OCI-LY7 (cell line): ENCODE measurements at regions not wholly inside any gene's neighbourhood (a gene's known extent, or its start where the extent isn't known, plus 50 kb on each side); places are given as distances from the start of the nearest gene placed in this dataset.

Experiments
- CTCF ChIP-seq: fragments of 200-600 bp; sonication (generic); conservative IDR thresholded peaks from 2 replicates; pipeline ENCODE4 v1.5.1; 2014; ENCODE audit warnings: mild to moderate bottlenecking, antibody characterized with exemption, low read length, moderate library complexity, mixed read lengths
- EZH2phosphoT487 ChIP-seq: fragments of 200-600 bp; sonication (generic); IDR thresholded peaks from 2 replicates; pipeline ENCODE4 v1.6.1; 2018; ENCODE audit warnings: low read depth, borderline replicate concordance, mild to moderate bottlenecking, mixed run types, antibody characterized with exemption, low read length, moderate library complexity, mixed read lengths

- no peak for TF ChIP-seq CTCF
- TF ChIP-seq EZH2phosphoT487 = no peak
These were observed 98.3 kb upstream of the CHD6 start for GRCh38 chr20:41716436-41716835.
